Kidney epithelial cell (primary cell): ENCODE measurements at regions not wholly inside any gene's neighbourhood (a gene's known extent, or its start where the extent isn't known, plus 50 kb on each side); places are given as distances from the start of the nearest gene placed in this dataset.

Experiments
- DNase-seq: peaks from one replicate; pipeline ENCODE4 v3.0.0-alpha.2; 2010; ENCODE audit warnings: low read depth
- H3K27me3 ChIP-seq: 2 replicates; pipeline ENCODE4 v1.6.0; 2011; ENCODE audit warnings: low read length; ENCODE audit not compliant: control insufficient read depth, insufficient read depth
- H3K36me3 ChIP-seq: 2 replicates; pipeline ENCODE4 v1.5.1; 2011; ENCODE audit warnings: low read length; ENCODE audit not compliant: control insufficient read depth, insufficient read depth
- H3K4me3 ChIP-seq: 2 replicates; pipeline ENCODE4 v1.5.1; 2011; ENCODE audit warnings: low read depth, mild to moderate bottlenecking, control low read depth, low read length
- CTCF ChIP-seq: IDR thresholded peaks from 2 replicates; pipeline ENCODE4 v1.5.1; 2011; ENCODE audit warnings: mild to moderate bottlenecking, moderate library complexity, low read length, control low read depth, inconsistent platforms; ENCODE audit not compliant: insufficient read depth, poor library complexity, severe bottlenecking

GRCh38 chr6:102793752-102794151, 1400.2 kb downstream of the GRIK2 start:
- Histone ChIP-seq H3K27me3 (no peaks in the 10 kb centered on the region), H3K4me3 (no peak overlapping the region), H3K36me3 (no peaks in the 10 kb centered on the region)
- no peak for TF ChIP-seq CTCF
- no peak for DNase-seq

DNA sequence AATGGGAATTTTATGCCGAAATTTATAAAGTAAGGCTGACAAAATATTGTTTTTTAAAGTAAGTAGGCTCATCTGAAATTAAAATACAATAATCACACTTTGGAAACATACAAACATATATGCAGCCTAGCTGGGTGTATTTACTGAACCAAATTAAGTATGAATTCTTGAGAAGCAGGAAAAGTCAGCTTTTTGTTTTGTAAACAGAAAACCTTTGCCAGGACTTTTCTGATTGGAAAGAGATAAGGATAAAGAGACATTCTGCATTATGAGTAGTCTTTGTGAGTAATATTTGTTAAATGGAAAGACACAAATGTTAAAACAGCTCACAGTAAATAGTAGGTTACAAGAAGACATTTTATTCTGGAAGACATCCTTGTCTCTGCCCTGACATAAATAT, 1380.8 kb downstream of the GRIK2 start:
- Histone ChIP-seq H3K36me3 (no peaks in the 10 kb centered on the region), H3K27me3 (no peaks in the 10 kb centered on the region), H3K4me3 (no peak overlapping the region)
- TF ChIP-seq CTCF = no peak
- no peak for DNase-seq

GRCh38 chr6:102773636-102774035, 1380.1 kb downstream of the GRIK2 start:
- DNase-seq = no peak

GRCh38 chr6:102766963-102767362, 1373.5 kb downstream of the GRIK2 start:
- Histone ChIP-seq H3K4me3 (no peak overlapping the region), H3K36me3 (no peaks in the 10 kb centered on the region), H3K27me3 (no peaks in the 10 kb centered on the region)
- DNase-seq = no peak
- TF ChIP-seq CTCF = no peak

More at GRCh38 chr6:102773636-102774035, 1380.1 kb downstream of the GRIK2 start:
- Histone ChIP-seq H3K4me3 (no peak overlapping the region), H3K36me3 (no peaks in the 10 kb centered on the region), H3K27me3 (no peaks in the 10 kb centered on the region)
- TF ChIP-seq CTCF = no peak

DNA sequence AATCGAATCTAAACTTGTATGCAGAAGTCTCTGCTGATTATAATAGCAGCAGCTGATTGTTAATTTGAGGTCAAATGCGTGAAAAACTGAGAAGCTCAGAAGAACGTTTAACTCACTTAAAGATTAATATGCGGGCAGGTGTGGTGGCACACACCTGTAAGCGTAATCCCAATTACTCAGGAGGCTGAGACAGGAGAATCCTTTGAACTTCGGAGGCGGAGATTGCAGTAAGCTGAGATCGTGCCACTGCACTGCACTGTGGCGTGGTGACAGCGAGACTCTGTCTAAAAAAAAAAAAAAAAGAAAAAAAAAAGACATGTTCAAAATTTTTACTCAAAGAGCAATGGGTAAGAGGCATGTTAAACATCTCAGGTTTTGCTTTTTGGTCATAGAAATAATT, 1370.8 kb downstream of the GRIK2 start:
- no peak for DNase-seq
- Histone ChIP-seq H3K27me3 (no peaks in the 10 kb centered on the region), H3K4me3 (no peak overlapping the region), H3K36me3 (no peaks in the 10 kb centered on the region)
- TF ChIP-seq CTCF = no peak

GRCh38 chr6:102763891-102764290, 1370.4 kb downstream of the GRIK2 start:
- no peak overlapping the region for H3K4me3 ChIP-seq
- no peak for TF ChIP-seq CTCF
- no peaks in the 10 kb centered on the region for H3K27me3 ChIP-seq
- no peak for DNase-seq
- H3K36me3 ChIP-seq = no peaks in the 10 kb centered on the region
